K562 (cell line): ENCODE measurements at regions not wholly inside any gene's neighbourhood (a gene's known extent, or its start where the extent isn't known, plus 50 kb on each side); places are given as distances from the start of the nearest gene placed in this dataset.

Experiments
- ATAC-seq: fragments of 200-7000 bp; cut with Tn5 transposase; 3 replicates; pipeline ENCODE4 v1.9.1; 2020; ENCODE audit warnings: moderate library complexity
- BruUV-seq: library from RNA; stranded (reverse); fragments of 400-500 nt; replicated peaks from 2 replicates; lab custom pipeline; 2021; lab: Mats Ljungman, UMichigan
- CTCF ChIA-PET: fragments of 300-600 bp; formaldehyde crosslinking; extraction: SDS; loops from one replicate; lab custom pipeline; 2021; ENCODE audit warnings: low intra/inter-chr PET ratio; lab: Yijun Ruan, JAX
- POLR2A ChIA-PET: fragments of 300-600, 350-650 bp; sonication (Branson Sonifier 250); formaldehyde crosslinking; extraction: SDS; loops from one replicate; lab custom pipeline; 2021; ENCODE audit warnings: antibody characterized with exemption, inconsistent platforms; lab: Yijun Ruan, JAX
- DNase-seq, 4 experiments: peaks; one replicate each; pipeline versions ENCODE4 v3.0.0 to v3.0.0-alpha.2; 2011 to 2018; ENCODE audit warnings: low spot score in 3 of 4, mixed read lengths in 3 of 4; ENCODE audit errors: extremely low read depth in 1 of 4
- FAIRE-seq: peaks from 2 replicates; lab custom pipeline; 2011; peaks lifted over from hg19 to GRCh38; lab: Jason Lieb, UNC
- H2AFZ ChIP-seq: 2 replicates; pipeline ENCODE4 v1.6.0; 2011; ENCODE audit warnings: low read depth, low read length, control low read depth, inconsistent platforms
- H3K27ac ChIP-seq: fragments of 200-600 bp; 3 replicates; pipeline ENCODE4 v1.8.0; 2011; ENCODE audit warnings: low read depth, mild to moderate bottlenecking, control low read depth, inconsistent platforms, low read length, moderate library complexity, mixed read lengths; ENCODE audit errors: extremely low read depth
- H3K27me3 ChIP-seq, 2 experiments: fragments of 300-600 bp in 1 of 2; 2 replicates in 1 of 2; 3 replicates in 1 of 2; pipeline versions ENCODE4 v1.6.0 to v1.8.0; 2011; ENCODE audit warnings: inconsistent platforms in 2 of 2, low read length in 2 of 2, mild to moderate bottlenecking in 1 of 2, mixed read lengths in 1 of 2, moderate library complexity in 1 of 2; ENCODE audit not compliant: control insufficient read depth in 2 of 2, insufficient read depth in 2 of 2
- H3K36me3 ChIP-seq: fragments of 300-600 bp; 3 replicates; pipeline ENCODE4 v1.8.0; 2011; ENCODE audit warnings: mild to moderate bottlenecking, low read length, inconsistent platforms; ENCODE audit not compliant: control insufficient read depth, insufficient read depth
- H3K4me1 ChIP-seq, 2 experiments: fragments of 200-600 bp in 1 of 2; replicated peaks in 1 of 2; 2 replicates in 1 of 2; 3 replicates in 1 of 2; pipeline versions ENCODE4 v1.5.1 to v1.8.0; 2011; ENCODE audit warnings: inconsistent platforms in 2 of 2, low read length in 2 of 2, mild to moderate bottlenecking in 1 of 2, mixed read lengths in 1 of 2, moderate library complexity in 1 of 2; ENCODE audit not compliant: control insufficient read depth in 2 of 2, insufficient read depth in 2 of 2
- H3K4me2 ChIP-seq: 2 replicates; pipeline ENCODE4 v1.6.1; 2011; ENCODE audit warnings: low read length, control low read depth, inconsistent platforms, mixed read lengths; ENCODE audit not compliant: insufficient read depth
- H3K4me3 ChIP-seq: fragments of 200-600 bp; sonication (generic), shearing (Covaris generic); 2 replicates; pipeline ENCODE4 v1.5.1; 2016; ENCODE audit warnings: control low read depth, inconsistent platforms
- H3K79me2 ChIP-seq: fragments of 200-600 bp; 3 replicates; pipeline ENCODE4 v1.8.0; 2011; ENCODE audit warnings: low read length, inconsistent platforms; ENCODE audit not compliant: control insufficient read depth, insufficient read depth
- H3K9ac ChIP-seq, 2 experiments: 2 replicates each; pipeline versions ENCODE4 v1.6.0 to v1.6.1; 2011; ENCODE audit warnings: low read depth in 2 of 2, low read length in 2 of 2, control low read depth in 1 of 2, inconsistent platforms in 1 of 2, mild to moderate bottlenecking in 1 of 2, mixed read lengths in 1 of 2; ENCODE audit not compliant: insufficient read depth in 1 of 2
- H3K9me1 ChIP-seq: one replicate; pipeline ENCODE4 v1.6.0; 2011; ENCODE audit warnings: inconsistent platforms, mild to moderate bottlenecking, low read length, moderate library complexity; ENCODE audit not compliant: control insufficient read depth, insufficient read depth
- H3K9me3 ChIP-seq: replicated peaks from 2 replicates; pipeline ENCODE4 v1.5.1; 2011; ENCODE audit warnings: low read depth, low read length, inconsistent platforms; ENCODE audit not compliant: control insufficient read depth, insufficient read depth
- H4K20me1 ChIP-seq: replicated peaks from 2 replicates; pipeline ENCODE4 v1.6.1; 2011; ENCODE audit warnings: low read length, inconsistent platforms, mixed read lengths; ENCODE audit not compliant: control insufficient read depth, insufficient read depth
- AFF1 ChIP-seq, 2 experiments: fragments of 450-650 bp; IDR thresholded peaks; 2 replicates each; pipeline ENCODE4 v1.6.1; 2018; ENCODE audit warnings: mild to moderate bottlenecking in 2 of 2, low read depth in 1 of 2; ENCODE audit not compliant: partially characterized antibody in 2 of 2
- ARID3B ChIP-seq: fragments of 250-450 bp; sonication (Bioruptor Pico); IDR thresholded peaks from 2 replicates; pipeline ENCODE4 v1.4.0; 2020; ENCODE audit warnings: borderline replicate concordance
- CREB1 ChIP-seq, 2 experiments: sonication (generic) in 1 of 2; formaldehyde crosslinking in 1 of 2; IDR thresholded peaks; 2 replicates each; pipeline versions ENCODE4 v1.6.1 to v1.8.0; 2012 to 2022; ENCODE audit warnings: inconsistent platforms in 1 of 2, mild to moderate bottlenecking in 1 of 2, missing genetic modification reagents in 1 of 2, moderate library complexity in 1 of 2
- GATAD2A ChIP-seq: fragments of 450-650 bp; IDR thresholded peaks from 2 replicates; pipeline ENCODE4 v1.6.1; 2017
- KDM5B ChIP-seq: fragments of 200-600 bp; sonication (generic); IDR thresholded peaks from 2 replicates; pipeline ENCODE4 v1.6.1; 2012; ENCODE audit warnings: low read depth, mild to moderate bottlenecking, moderate library complexity, low read length, control low read depth, inconsistent platforms; ENCODE audit not compliant: insufficient replicate concordance
- PTTG1 ChIP-seq: fragments of 450-650 bp; IDR thresholded peaks from 2 replicates; pipeline ENCODE4 v1.6.1; 2016; ENCODE audit warnings: low read depth, mild to moderate bottlenecking, missing genetic modification characterization, missing compliant biosample characterization
- RBBP5 ChIP-seq: fragments of 200-600 bp; sonication (generic); IDR thresholded peaks from 2 replicates; pipeline ENCODE4 v1.6.1; 2012; ENCODE audit warnings: borderline replicate concordance, mild to moderate bottlenecking, low read length, control low read depth, inconsistent platforms; ENCODE audit not compliant: insufficient read depth, poor library complexity, severe bottlenecking
- RBM39 ChIP-seq: fragments of 200-400 bp; formaldehyde crosslinking; optimal IDR thresholded peaks from 2 replicates; pipeline ENCODE3; 2018; ENCODE audit warnings: low read depth, low read length
- RREB1 ChIP-seq: fragments of 250-450 bp; sonication (Bioruptor Pico); IDR thresholded peaks from 2 replicates; pipeline ENCODE4 v1.4.0; 2020
- WGBS: fragments of 100-300 bp; shearing (Covaris generic); methylation state at CpG from one replicate; pipeline ENCODE4 v1.1.6; 2016; ENCODE audit warnings: low coverage, mixed read lengths; ENCODE audit not compliant: insufficient coverage; ENCODE audit errors: missing lambda C conversion rate; 5-methylcytosine and 5-hydroxymethylcytosine counted together
- in situ Hi-C: fragments of 300-500 bp; cut with MboI; formaldehyde crosslinking; loops from 4 replicates; pipeline ENCODE4 v1.15.0; 2018; ENCODE audit warnings: inconsistent platforms, mixed read lengths
- intact Hi-C: fragments of 100-400 bp; cut with micrococcal nuclease; formaldehyde crosslinking; loops from 2 replicates; pipeline ENCODE4 v1.14.2; 2022

- TF ChIP-seq ARID3B, result no peak
- no peak for TF ChIP-seq AFF1 (IDR thresholded peaks at IDR 0.05; ENCODE audit: low read depth in 1 of 2, partially characterized antibody in 2 of 2)
- TF ChIP-seq PTTG1 (tag), result no peak
These were observed 124.7 kb downstream of the ICOS start (continued) for GRCh38 chr2:204061241-204061640.

- FAIRE-seq (no peak), ATAC-seq (no peak), DNase-seq (no peak)
- in situ Hi-C loops (no loop called here), intact Hi-C loops (no loop called here)
- ChIA-PET CTCF (no interaction called here), POLR2A (no interaction called here)
- no TSS peak for BruUV-seq
- no peak overlapping the region for H2AFZ ChIP-seq
- no peak overlapping the region for H3K9ac ChIP-seq
- H3K27me3 ChIP-seq, result no peaks in the 10 kb centered on the region
- H3K79me2 ChIP-seq, result no peaks in the 10 kb centered on the region
- no peaks in the 10 kb centered on the region for H3K9me3 ChIP-seq
- H3K27ac ChIP-seq, result no peak overlapping the region
- no peaks in the 10 kb centered on the region for H3K4me1 ChIP-seq
- H3K9me1 ChIP-seq, result no peaks in the 10 kb centered on the region
- no peaks in the 10 kb centered on the region for H3K36me3 ChIP-seq
- WGBS, result 0% methylated on average over 5 of the region's 5 CpGs
- no peaks in the 10 kb centered on the region for H4K20me1 ChIP-seq
- H3K4me2 ChIP-seq, result no peak overlapping the region
- no peak overlapping the region for H3K4me3 ChIP-seq
- TF ChIP-seq RBM39 (no peak), KDM5B (no peak), GATAD2A (no peak), RBBP5 (no peak), CREB1 (IDR thresholded peaks at IDR 0.05) (no peak), CREB1 (CRISPR knock-in tag; IDR thresholded peaks at IDR 0.05) (no peak), RREB1 (CRISPR knock-in tag) (no peak)
These were observed 127.6 kb downstream of the ICOS start for GRCh38 chr2:204064119-204064518.
